HepG2 (cell line): ENCODE measurements at regions not wholly inside any gene's neighbourhood (a gene's known extent, or its start where the extent isn't known, plus 50 kb on each side); places are given as distances from the start of the nearest gene placed in this dataset.
A peak's percentile ranks its signal among the peaks of the same experiment; 100 is the strongest.

Source experiments
- CREB1 ChIP-seq, 2 experiments: fragments of 450-650 bp in 1 of 2; IDR thresholded peaks; 2 replicates each; pipeline ENCODE4 v1.6.1; 2016 to 2017; ENCODE audit warnings: control low read depth in 1 of 2, mild to moderate bottlenecking in 1 of 2, missing compliant biosample characterization in 1 of 2, missing genetic modification characterization in 1 of 2
- MLXIP ChIP-seq: sonication (generic); formaldehyde crosslinking; IDR thresholded peaks from 2 replicates; pipeline ENCODE4 v1.9.0; 2021; ENCODE audit warnings: missing genetic modification reagents, borderline replicate concordance
- NFRKB ChIP-seq: fragments of 450-650 bp; IDR thresholded peaks from 2 replicates; pipeline ENCODE4 v1.6.1; 2017
- NR2C2 ChIP-seq: sonication (generic); formaldehyde crosslinking; IDR thresholded peaks from 2 replicates; pipeline ENCODE4 v1.4.0; 2020; ENCODE audit warnings: missing genetic modification reagents, mild to moderate bottlenecking, moderate library complexity, borderline replicate concordance
- POLR2A ChIP-seq, 2 experiments: IDR thresholded peaks; 2 replicates each; pipeline ENCODE4 v1.6.1; 2011; ENCODE audit warnings: low read depth in 2 of 2, low read length in 2 of 2, mild to moderate bottlenecking in 1 of 2, moderate library complexity in 1 of 2; ENCODE audit not compliant: insufficient read depth in 1 of 2
- RERE ChIP-seq: IDR thresholded peaks from 2 replicates; pipeline ENCODE4 v1.6.1; 2016; ENCODE audit warnings: low read depth, missing genetic modification reagents, missing compliant biosample characterization
- SATB2 ChIP-seq: sonication (generic); formaldehyde crosslinking; IDR thresholded peaks from 2 replicates; pipeline ENCODE4 v1.5.0; 2020; ENCODE audit warnings: missing genetic modification reagents
- SCMH1 ChIP-seq: sonication (generic); formaldehyde crosslinking; IDR thresholded peaks from 2 replicates; pipeline ENCODE4 v1.9.0; 2021; ENCODE audit warnings: missing genetic modification reagents, mild to moderate bottlenecking, borderline replicate concordance
- SKI ChIP-seq: fragments of 450-650 bp; IDR thresholded peaks from one replicate; pipeline ENCODE4 v1.6.1; 2018; ENCODE audit warnings: mild to moderate bottlenecking; ENCODE audit not compliant: partially characterized antibody
- TCF7 ChIP-seq: sonication (generic); IDR thresholded peaks from 2 replicates; pipeline ENCODE4 v1.6.1; 2016; ENCODE audit warnings: antibody characterized with exemption, low read depth
- ZFP36L2 ChIP-seq: sonication (generic); formaldehyde crosslinking; IDR thresholded peaks from 2 replicates; pipeline ENCODE4 v1.4.0; 2020; ENCODE audit warnings: missing genetic modification reagents
- ZFP41 ChIP-seq: sonication (generic); formaldehyde crosslinking; IDR thresholded peaks from 2 replicates; pipeline ENCODE4 v1.4.0; 2020; ENCODE audit warnings: mild to moderate bottlenecking, missing genetic modification reagents, borderline replicate concordance
- ZKSCAN8 ChIP-seq: IDR thresholded peaks from 2 replicates; pipeline ENCODE4 v1.6.1; 2016; ENCODE audit warnings: borderline replicate concordance, missing genetic modification reagents, missing compliant biosample characterization
- ZNF296 ChIP-seq: sonication (generic); formaldehyde crosslinking; conservative IDR thresholded peaks from 2 replicates; pipeline ENCODE4 v1.5.0; 2020; ENCODE audit warnings: mild to moderate bottlenecking, missing genetic modification reagents
- ZNF644 ChIP-seq: IDR thresholded peaks from 2 replicates; pipeline ENCODE4 v1.6.1; 2016; ENCODE audit warnings: low read depth
- ZNF713 ChIP-seq: sonication (generic); formaldehyde crosslinking; IDR thresholded peaks from 2 replicates; pipeline ENCODE4 v1.4.0; 2020; ENCODE audit warnings: mild to moderate bottlenecking, missing genetic modification reagents
- ZNF724P ChIP-seq: sonication (generic); formaldehyde crosslinking; IDR thresholded peaks from 2 replicates; pipeline ENCODE4 v1.8.0; 2022; ENCODE audit warnings: missing genetic modification reagents, borderline replicate concordance
- ZSCAN9 ChIP-seq: IDR thresholded peaks from 2 replicates; pipeline ENCODE4 v1.6.1; 2016; ENCODE audit warnings: borderline replicate concordance
- TF ChIP-seq, protein P1 (sequence below): sonication (generic); IDR thresholded peaks from 2 replicates; pipeline ENCODE4 v1.6.1; 2016; ENCODE audit warnings: low read depth, borderline replicate concordance
- TF ChIP-seq, protein P2 (sequence below): sonication (generic); formaldehyde crosslinking; IDR thresholded peaks from 2 replicates; pipeline ENCODE4 v1.8.0; 2022; ENCODE audit warnings: mild to moderate bottlenecking, missing genetic modification reagents, moderate library complexity

- TF ChIP-seq ZFP36L2 (CRISPR knock-in tag) (no peak), CREB1 (IDR thresholded peaks at IDR 0.05) (no peak), CREB1 (CRISPR knock-in tag; IDR thresholded peaks at IDR 0.05) (peak; percentile 48; the same call in 1 of the 2 replicates), ZNF724P (no peak), TCF7 (peak; percentile 37; the same call in 1 of the 2 replicates), RERE (CRISPR knock-in tag) (0 out of 2 replicates have a peak, but pooled peaks have one; percentile 71), MLXIP (no peak), SKI (peak; percentile 38), ZSCAN9 (CRISPR knock-in tag) (no peak), ZFP41 (CRISPR knock-in tag) (no peak), SCMH1 (CRISPR knock-in tag) (no peak), ZNF296 (CRISPR knock-in tag) (no peak), POLR2A (IDR thresholded peaks at IDR 0.05; ENCODE audit: insufficient read depth in 1 of 2, low read depth in 2 of 2, low read length in 2 of 2) (no peak), ZNF713 (CRISPR knock-in tag) (no peak), ZKSCAN8 (no peak), ZNF644 (CRISPR knock-in tag) (no peak), SATB2 (CRISPR knock-in tag) (no peak), NR2C2 (CRISPR knock-in tag) (peak; percentile 35; the same call in 1 of the 2 replicates), NFRKB (no peak)
- TF ChIP-seq, protein P1, sequence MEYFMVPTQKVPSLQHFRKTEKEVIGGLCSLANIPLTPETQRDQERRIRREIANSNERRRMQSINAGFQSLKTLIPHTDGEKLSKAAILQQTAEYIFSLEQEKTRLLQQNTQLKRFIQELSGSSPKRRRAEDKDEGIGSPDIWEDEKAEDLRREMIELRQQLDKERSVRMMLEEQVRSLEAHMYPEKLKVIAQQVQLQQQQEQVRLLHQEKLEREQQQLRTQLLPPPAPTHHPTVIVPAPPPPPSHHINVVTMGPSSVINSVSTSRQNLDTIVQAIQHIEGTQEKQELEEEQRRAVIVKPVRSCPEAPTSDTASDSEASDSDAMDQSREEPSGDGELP, result no peak
- TF ChIP-seq, protein P2, sequence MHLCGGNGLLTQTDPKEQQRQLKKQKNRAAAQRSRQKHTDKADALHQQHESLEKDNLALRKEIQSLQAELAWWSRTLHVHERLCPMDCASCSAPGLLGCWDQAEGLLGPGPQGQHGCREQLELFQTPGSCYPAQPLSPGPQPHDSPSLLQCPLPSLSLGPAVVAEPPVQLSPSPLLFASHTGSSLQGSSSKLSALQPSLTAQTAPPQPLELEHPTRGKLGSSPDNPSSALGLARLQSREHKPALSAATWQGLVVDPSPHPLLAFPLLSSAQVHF, result no peak
Measured at GRCh38 chrX:9267415-9267814, 197.4 kb upstream of the TBL1X start (continued).
